ENCODE measurements at regions not wholly inside any gene's neighbourhood (a gene's known extent, or its start where the extent isn't known, plus 50 kb on each side); places are given as distances from the start of the nearest gene placed in this dataset.

DNA sequence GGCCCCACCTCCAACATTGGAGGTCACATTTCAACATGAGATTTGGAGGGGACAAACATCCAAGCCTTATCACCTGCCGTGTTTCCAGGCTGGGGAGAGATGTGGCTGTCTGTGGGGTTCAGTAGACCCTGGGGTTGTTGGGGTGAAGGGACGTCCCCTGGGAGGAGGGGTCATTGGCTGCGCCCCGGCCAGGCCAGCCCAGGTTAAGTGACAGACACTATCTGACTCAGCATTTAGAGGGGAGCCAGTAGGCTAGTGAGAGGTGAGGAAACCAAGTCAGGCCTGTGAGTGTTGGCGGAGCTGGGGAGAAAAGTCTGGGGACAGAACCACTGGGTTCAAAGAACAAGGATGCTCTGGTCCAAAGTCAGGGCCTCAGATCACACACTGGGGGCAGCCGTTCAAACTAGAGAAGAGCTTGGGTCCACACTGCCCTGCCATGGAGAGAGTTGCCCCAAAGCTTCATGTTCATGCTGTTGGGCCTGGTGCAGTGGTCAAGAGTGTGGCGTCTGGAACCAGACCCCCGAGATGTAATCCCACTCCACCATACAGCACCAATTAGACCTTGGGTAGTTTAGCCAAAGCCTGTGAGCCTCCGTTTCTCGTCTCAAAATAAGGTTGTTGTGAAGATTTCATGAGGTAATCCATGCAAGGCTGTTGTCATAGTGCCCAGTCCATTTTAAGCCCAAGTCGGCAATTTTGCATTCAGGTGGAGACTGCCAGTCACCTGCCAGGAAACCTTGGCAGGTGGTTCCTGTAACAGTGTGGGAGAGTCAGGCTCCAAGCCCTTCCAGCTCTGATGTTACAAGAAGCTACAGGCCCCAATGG, 1289.6 kb downstream of the TBC1D22A start:
- H3K27ac ChIP-seq (ENCODE audit: low read length), result no peak overlapping the region
- H3K4me1 ChIP-seq (ENCODE audit: low read length), result peaks cover 18% of the 10 kb centered on the region
- no peak overlapping the region for H3K4me2 ChIP-seq (ENCODE audit: low read depth, low read length)
- H3F3A ChIP-seq (ENCODE audit: insufficient read depth, low read length), result peaks cover 5% of the 10 kb centered on the region; the same call in 1 of the 2 replicates
- H3K4me3 ChIP-seq (ENCODE audit: low read length), result no peak overlapping the region
- H4K20me1 ChIP-seq (ENCODE audit: insufficient read depth, low read length), result no peaks in the 10 kb centered on the region
- H3K9ac ChIP-seq (ENCODE audit: low read length), result no peak overlapping the region
- no peaks in the 10 kb centered on the region for H3K9me3 ChIP-seq (replicated peaks; ENCODE audit: insufficient read depth, low read length)
- no peak overlapping the region for H2AFZ ChIP-seq (ENCODE audit: low read length)
- no peak for DNase-seq
- H3K27me3 ChIP-seq (replicated peaks; ENCODE audit: insufficient read depth, low read length), result no peaks in the 10 kb centered on the region
- TF ChIP-seq EZH2phosphoT487 (IDR thresholded peaks at IDR 0.05; ENCODE audit: low read length) (no peak), EZH2 (optimal IDR thresholded peaks at IDR 0.05; ENCODE audit: low read depth, low read length) (no peak)
- TF ChIP-seq, protein P1, sequence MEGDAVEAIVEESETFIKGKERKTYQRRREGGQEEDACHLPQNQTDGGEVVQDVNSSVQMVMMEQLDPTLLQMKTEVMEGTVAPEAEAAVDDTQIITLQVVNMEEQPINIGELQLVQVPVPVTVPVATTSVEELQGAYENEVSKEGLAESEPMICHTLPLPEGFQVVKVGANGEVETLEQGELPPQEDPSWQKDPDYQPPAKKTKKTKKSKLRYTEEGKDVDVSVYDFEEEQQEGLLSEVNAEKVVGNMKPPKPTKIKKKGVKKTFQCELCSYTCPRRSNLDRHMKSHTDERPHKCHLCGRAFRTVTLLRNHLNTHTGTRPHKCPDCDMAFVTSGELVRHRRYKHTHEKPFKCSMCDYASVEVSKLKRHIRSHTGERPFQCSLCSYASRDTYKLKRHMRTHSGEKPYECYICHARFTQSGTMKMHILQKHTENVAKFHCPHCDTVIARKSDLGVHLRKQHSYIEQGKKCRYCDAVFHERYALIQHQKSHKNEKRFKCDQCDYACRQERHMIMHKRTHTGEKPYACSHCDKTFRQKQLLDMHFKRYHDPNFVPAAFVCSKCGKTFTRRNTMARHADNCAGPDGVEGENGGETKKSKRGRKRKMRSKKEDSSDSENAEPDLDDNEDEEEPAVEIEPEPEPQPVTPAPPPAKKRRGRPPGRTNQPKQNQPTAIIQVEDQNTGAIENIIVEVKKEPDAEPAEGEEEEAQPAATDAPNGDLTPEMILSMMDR (IDR thresholded peaks at IDR 0.05; ENCODE audit: low read length), result no peak
- no peaks in the 10 kb centered on the region for H3K79me2 ChIP-seq (ENCODE audit: low read length)
- H3K36me3 ChIP-seq (replicated peaks; ENCODE audit: insufficient read depth, low read length), result no peaks in the 10 kb centered on the region
- H3K9me2 ChIP-seq (replicated peaks; ENCODE audit: insufficient read depth, low read length), result no peaks in the 10 kb centered on the region

DNA sequence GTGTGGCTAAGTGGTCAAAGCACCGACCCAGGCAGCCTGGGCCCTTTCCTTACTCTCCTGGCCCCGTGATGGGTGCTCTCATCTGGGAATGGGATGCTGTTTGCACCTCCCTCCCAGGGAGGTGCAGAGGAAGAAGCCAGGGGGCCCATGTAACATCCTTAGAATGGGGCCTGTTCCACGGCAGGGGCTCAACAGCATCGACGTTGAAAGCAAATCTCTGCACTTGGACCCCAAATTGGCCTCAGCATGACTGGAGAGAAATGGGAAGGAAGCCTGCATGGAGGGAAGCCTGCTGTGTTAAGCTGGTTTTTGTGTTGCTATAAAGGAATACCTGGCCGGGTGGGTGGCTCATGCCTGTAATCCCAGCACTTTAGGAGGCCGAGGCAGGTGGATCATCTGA, 1288.4 kb downstream of the TBC1D22A start:
- TF ChIP-seq, protein P1 (IDR thresholded peaks at IDR 0.05; ENCODE audit: low read length), result no peak
- TF ChIP-seq EZH2phosphoT487 (IDR thresholded peaks at IDR 0.05; ENCODE audit: low read length), result no peak
- TF ChIP-seq EZH2 (optimal IDR thresholded peaks at IDR 0.05; ENCODE audit: low read depth, low read length), result no peak
- H3K9me2 ChIP-seq (replicated peaks; ENCODE audit: insufficient read depth, low read length), result no peaks in the 10 kb centered on the region

DNA sequence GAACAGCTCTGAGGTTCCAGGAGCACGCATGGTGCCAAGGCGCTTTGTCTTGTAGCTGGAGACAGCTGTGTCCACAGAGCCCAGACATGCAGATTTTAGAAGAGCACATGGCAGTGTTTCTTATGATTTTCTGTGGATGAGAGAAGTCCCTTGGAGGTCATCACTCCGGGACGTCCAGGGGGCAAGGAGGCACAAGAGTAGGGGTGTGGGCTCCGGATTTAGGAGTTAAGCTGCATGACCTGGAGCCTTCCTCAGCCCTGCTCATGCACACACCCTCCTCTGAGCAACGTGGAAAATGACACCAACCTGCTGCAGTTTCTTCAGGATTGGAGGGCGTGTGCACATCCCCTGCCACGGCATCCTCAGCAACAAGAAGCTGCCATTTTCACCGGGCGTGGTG, 1286.7 kb downstream of the TBC1D22A start:
- no peak for DNase-seq
- no peak overlapping the region for H2AFZ ChIP-seq (ENCODE audit: low read length)
- H3K9me3 ChIP-seq (replicated peaks; ENCODE audit: insufficient read depth, low read length), result no peaks in the 10 kb centered on the region
- no peaks in the 10 kb centered on the region for H4K20me1 ChIP-seq (ENCODE audit: insufficient read depth, low read length)
- H3K9ac ChIP-seq (ENCODE audit: low read length), result no peak overlapping the region
- H3K79me2 ChIP-seq (ENCODE audit: low read length), result no peaks in the 10 kb centered on the region
- TF ChIP-seq EZH2 (optimal IDR thresholded peaks at IDR 0.05; ENCODE audit: low read depth, low read length) (no peak), EZH2phosphoT487 (IDR thresholded peaks at IDR 0.05; ENCODE audit: low read length) (no peak)
- TF ChIP-seq, protein P1 (IDR thresholded peaks at IDR 0.05; ENCODE audit: low read length), result no peak
- no peaks in the 10 kb centered on the region for H3K9me2 ChIP-seq (replicated peaks; ENCODE audit: insufficient read depth, low read length)
- no peaks in the 10 kb centered on the region for H3K27me3 ChIP-seq (replicated peaks; ENCODE audit: insufficient read depth, low read length)
- no peaks in the 10 kb centered on the region for H3K36me3 ChIP-seq (replicated peaks; ENCODE audit: insufficient read depth, low read length)
- H3F3A ChIP-seq (ENCODE audit: insufficient read depth, low read length), result peaks cover 24% of the 10 kb centered on the region
- H3K4me2 ChIP-seq (ENCODE audit: low read depth, low read length), result no peak overlapping the region
- H3K4me1 ChIP-seq (ENCODE audit: low read length), result peaks cover 43% of the 10 kb centered on the region
- no peak overlapping the region for H3K4me3 ChIP-seq (ENCODE audit: low read length)
- no peak overlapping the region for H3K27ac ChIP-seq (ENCODE audit: low read length)

More for the DNA sequence above, 1288.4 kb downstream of the TBC1D22A start:
- Histone ChIP-seq H2AFZ (ENCODE audit: low read length) (no peak overlapping the region), H4K20me1 (ENCODE audit: insufficient read depth, low read length) (no peaks in the 10 kb centered on the region), H3K4me3 (ENCODE audit: low read length) (no peak overlapping the region), H3K36me3 (replicated peaks; ENCODE audit: insufficient read depth, low read length) (no peaks in the 10 kb centered on the region), H3K27ac (ENCODE audit: low read length) (no peak overlapping the region), H3K9ac (ENCODE audit: low read length) (no peak overlapping the region), H3K27me3 (replicated peaks; ENCODE audit: insufficient read depth, low read length) (no peaks in the 10 kb centered on the region), H3K9me3 (replicated peaks; ENCODE audit: insufficient read depth, low read length) (no peaks in the 10 kb centered on the region), H3K79me2 (ENCODE audit: low read length) (no peaks in the 10 kb centered on the region), H3K4me2 (ENCODE audit: low read depth, low read length) (no peak overlapping the region), H3K4me1 (ENCODE audit: low read length) (peaks cover 25% of the 10 kb centered on the region), H3F3A (ENCODE audit: insufficient read depth, low read length) (peaks cover 8% of the 10 kb centered on the region; the same call in 1 of the 2 replicates)
- no peak for DNase-seq

Measured in MM.1S (cell line).